NCI-H2171 treated with DMSO at 0.1 percent for 48 hours (cell line): ENCODE measurements at regions not wholly inside any gene's neighbourhood (a gene's known extent, or its start where the extent isn't known, plus 50 kb on each side); places are given as distances from the start of the nearest gene placed in this dataset.
"Not testable (repeated sequence)": the region's sequence is repeated elsewhere in the genome, so short reads cannot be mapped to it uniquely, and the experiment has no call there.

Source experiments
- DNase-seq: peaks from one replicate; lab custom pipeline; 2025; lab: John Stamatoyannopoulos, UW

DNA sequence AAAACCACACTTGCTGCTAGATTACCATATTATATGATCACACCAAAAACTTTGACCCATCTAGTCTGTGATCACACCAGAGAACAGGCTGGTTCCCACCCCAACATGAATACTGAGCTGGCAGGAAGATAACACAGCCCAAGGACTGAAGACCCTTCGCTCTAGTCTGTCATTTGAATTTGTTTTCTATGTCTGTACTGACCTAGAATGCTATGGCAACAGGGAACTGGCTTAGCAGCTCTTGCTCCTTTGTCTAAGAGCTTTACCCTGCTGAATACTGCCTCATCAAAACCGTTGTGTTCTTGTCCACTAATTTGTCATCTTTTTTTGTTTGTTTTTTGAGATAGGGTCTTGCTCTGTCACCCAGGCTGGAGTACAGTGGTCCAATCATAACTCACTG is 420.4 kb downstream of the AASDHPPT start:
- no peak for DNase-seq

- no peak for DNase-seq
Observed at GRCh38 chr11:106503901-106504300, 426.4 kb downstream of the AASDHPPT start.

DNA sequence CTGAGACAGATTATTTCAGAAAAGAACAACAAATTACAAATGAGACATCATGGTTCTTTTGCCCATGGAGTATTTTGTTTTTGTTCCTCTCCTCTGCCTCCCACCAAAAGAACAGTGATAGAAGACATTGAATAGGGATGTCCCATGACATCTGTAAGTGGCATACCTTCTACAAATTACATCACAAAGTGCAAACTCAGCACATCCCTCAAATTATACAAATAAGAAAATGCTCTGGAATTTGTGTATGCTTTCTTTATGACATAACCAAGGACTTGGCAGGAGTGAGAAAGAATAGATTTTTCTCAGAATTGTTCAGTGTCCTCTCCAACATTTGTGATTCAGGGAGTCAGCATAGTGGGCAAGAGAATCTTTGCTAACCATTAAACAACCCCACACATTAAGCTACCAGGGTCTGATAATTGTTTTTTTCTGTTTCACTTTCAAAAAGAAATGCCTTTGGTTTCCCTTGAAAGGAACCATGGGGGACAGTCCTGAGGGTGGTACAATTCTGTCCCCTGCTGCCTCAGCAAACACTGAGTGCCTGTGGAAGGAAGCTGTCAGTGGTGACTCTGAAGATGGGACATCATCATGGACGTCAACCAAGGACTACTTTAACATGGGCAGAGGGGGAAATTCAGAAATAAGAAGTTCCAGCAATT is 430.3 kb downstream of the AASDHPPT start:
- no peak for DNase-seq

GRCh38 chr11:106514706-106515105 is 437.2 kb downstream of the AASDHPPT start:
- no peak for DNase-seq

DNA sequence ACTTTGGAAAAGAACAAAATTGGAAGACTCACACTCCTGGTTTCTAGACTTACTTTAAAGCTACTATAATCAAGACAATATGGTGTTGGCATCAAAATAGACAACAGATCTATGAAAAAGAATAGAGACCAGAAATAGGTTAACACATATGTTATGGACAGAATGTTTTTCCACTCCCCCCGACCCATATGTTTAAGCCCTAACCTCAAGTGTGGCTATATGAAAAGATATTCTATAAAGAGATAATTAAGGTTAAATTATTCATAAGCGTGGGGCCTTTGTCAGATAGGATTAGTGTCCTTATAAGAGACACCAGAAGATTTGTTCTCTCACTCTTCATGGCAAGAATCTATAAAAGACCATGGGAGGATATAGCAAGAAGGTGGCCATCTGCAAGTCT is 440.0 kb downstream of the AASDHPPT start:
- DNase-seq: no peak

DNA sequence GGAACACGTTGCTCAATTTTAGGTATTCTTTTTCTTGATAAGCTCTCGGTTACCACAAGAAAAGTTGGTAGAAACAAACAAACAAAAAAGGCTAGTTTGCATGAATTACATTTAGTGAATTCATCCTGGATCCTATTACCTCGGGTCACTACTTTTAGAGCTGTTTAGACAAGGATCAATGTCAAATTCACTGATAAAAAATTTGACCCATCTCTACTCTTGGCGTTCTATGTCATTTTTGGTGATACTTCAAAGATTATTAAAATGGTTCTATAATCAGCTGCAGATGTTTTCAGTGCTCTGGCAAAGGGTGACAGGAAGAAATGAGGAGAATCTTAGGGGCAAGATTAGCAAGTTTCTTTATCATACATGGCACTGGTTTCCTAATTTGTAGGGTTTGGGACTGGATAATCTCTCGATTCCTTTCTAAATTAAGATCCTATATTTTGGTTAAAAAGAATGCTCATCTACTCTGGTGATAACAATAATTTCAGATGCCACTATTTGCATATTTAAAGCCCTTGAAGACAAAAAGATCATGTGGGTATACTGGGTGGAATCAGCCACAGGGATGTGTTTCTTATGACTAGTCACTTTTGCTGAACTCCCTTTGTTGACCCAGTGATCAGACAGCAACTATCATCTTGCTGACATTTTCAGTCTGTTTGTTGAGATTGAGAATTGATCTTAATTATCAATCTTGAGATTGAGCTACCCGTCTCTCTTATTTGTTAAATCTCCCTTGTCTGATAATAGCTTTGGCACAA is 442.9 kb downstream of the AASDHPPT start:
- DNase-seq: no peak

DNA sequence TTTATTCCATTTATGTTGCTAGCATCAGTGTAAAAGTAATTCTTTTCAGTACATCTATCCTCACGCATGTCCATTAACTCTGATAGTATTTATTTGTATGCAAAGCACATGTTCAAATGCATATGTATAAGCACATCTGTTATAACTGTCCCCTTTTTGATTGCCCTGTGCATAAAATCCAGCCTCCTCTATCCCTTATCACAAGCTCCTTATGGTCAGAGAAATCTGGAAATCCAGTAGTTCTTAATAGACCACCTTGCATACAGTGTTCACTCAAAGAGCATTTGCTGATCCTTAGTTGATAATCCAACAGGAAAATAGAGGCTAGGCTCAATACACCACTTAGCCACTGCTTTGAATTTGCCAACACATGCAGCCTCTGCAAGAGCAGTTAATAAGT is 443.5 kb downstream of the AASDHPPT start:
- no peak for DNase-seq

DNA sequence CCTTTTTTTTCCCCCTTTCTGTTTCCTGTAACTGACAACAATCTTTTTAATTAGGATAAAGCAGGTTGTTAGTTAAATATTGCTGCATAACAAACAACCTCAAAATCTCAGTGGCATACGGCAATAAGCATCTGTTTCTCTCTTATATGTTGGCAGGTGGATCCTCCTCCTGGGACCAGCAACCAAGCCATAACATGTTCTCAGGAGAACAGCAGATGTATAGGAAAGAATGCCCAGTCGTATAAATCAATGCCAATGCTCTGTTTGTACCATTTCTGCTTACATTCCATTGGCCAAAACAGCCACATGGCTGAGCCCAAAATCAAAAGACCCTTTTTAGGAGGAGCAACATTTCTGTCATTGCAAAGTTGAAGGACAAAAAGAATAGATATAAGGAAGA is 445.7 kb downstream of the AASDHPPT start:
- DNase-seq: peak; percentile 85

- no peak for DNase-seq
Observed at GRCh38 chr11:106523921-106524320, 446.5 kb downstream of the AASDHPPT start.

GRCh38 chr11:106524436-106524835 is 447.0 kb downstream of the AASDHPPT start:
- DNase-seq: peak; percentile 76

- not testable (repeated sequence) for DNase-seq
Observed at GRCh38 chr11:106531648-106532047, 454.2 kb downstream of the AASDHPPT start.

DNA sequence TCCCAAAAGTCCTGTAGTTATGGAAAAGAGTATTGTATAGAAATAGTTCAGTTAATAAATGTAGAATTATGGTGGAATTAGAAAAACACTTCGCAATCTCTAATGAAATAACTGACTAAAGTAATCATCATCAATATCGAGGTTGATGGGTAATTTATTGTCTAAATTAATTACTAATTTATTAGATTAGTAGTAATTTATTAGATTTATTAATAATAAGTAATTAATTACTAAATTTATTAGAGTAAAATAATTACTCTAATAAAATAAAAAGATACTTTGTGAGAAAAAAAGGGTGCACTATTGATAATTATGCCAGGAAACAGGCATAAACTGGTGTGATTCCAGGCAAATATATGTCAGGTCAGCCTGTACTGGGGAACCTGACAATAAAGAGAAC is 455.6 kb downstream of the AASDHPPT start:
- DNase-seq: no peak

DNA sequence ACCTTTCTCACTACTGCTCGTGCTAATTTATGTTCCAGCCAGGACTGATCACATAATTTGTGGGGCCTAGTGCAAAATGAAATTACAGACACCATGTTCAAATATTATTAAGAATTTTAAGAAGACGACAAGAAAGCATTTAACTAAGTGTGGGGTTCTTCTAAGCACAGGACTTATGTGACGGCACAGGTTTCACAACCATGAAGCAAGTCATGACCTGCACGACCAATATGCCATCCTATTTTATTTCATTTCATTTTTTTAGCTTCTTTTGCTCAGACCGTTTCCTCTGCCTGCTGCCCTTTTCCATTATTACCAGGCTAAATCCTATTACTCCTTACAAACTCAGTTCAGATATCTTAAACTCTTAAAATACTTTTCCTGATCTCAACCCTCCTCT is 462.5 kb downstream of the AASDHPPT start:
- peak; percentile 72 for DNase-seq

DNA sequence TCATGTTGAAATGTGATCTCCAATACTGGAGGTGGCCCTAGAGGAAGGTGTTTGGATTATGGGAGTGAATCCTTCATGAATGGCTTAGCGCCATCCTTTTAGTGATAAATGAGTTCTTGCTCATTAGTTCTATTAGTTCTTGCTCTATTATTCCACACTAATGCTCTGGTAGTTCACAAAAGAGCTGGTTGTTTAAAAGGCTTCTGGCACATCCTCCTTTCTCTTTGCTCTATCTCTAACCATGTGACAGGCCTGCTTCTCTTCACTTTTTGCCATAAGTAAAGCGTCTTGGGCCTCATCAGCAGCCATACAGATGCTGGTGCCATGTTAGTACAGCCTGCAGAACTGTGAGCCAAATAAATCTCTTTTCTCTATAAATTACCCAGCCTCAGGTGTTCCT is 469.9 kb downstream of the GUCY1A2 start:
- no peak for DNase-seq

- DNase-seq: no peak
Observed at GRCh38 chr11:106551744-106552673, 466.3 kb downstream of the GUCY1A2 start.

- no peak for DNase-seq
Observed at GRCh38 chr11:106552694-106553203, 465.5 kb downstream of the GUCY1A2 start.

DNA sequence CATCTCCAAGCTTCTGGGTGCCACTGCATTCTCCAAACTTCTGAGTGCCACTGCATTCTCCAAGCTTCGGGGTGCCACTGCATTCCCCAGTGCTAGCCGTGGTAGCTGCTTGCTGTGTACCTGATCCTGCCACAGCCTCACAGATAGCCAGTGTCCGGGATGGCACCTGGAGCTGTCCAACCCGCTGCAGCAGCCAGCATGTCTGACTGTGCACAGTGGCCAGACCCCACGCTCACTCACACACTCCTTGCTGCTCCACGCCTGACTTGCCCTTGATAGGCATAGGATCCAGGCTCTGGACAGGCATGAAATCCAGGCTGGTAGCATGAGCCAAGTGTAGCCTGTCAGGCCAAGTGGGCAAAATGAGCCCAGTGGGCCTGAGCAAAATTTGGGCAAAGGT is 465.0 kb downstream of the GUCY1A2 start:
- DNase-seq: no peak

DNA sequence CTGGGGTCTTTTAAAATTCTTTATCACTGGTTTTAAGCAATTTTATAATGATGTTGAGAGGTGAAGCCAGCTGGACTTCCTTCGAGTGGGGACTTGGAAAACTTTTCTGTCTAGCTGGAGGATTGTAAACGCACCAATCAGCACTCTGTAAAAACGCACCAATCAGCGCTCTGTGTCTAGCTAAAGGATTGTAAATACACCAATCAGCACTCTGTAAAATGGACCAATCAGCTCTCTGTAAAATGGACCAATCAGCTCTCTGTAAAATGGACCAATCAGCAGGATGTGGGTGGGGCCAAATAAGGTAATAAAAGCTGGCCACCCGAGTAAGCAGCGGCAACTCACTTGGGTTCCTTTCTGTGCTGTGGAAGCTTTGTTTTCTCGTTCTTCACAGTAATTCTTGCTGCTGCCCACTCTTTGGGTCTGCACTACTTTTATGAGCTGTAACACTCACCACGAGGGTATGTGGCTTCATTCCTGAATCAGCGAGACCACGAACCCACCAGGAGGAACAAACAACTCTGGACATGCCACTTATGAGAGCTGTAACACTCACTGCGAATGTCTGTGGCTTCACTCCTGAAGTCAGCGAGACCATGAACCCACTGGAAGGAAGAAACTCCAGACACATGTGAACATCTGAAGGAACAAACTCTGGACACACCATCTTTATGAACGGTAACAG is 462.6 kb downstream of the GUCY1A2 start:
- DNase-seq: not testable (repeated sequence)

DNA sequence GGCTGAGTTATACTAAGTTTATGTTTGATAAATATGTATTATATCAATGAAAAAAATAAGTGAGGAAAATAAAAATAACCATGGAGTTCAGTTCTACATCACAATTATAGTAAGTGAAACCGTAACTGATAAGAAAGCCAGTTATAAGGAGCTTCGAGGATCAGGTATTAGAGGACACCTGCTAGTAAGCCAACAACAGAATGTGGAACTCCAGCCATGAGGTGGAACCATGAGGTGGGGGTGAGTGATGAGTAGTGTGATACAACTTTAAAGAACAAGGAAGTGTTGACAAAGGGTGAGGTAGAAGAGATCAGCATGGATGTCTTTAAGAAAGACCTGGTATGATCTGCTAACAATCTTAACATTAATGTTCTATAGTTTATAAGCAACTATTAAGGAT is 452.9 kb downstream of the GUCY1A2 start:
- no peak for DNase-seq

GRCh38 chr11:106568632-106569031 is 449.6 kb downstream of the GUCY1A2 start:
- no peak for DNase-seq

GRCh38 chr11:106577384-106577783 is 440.9 kb downstream of the GUCY1A2 start:
- not testable (repeated sequence) for DNase-seq

- no peak for DNase-seq
Observed at GRCh38 chr11:106581399-106581798, 436.9 kb downstream of the GUCY1A2 start.
